ENCODE measurements at regions not wholly inside any gene's neighbourhood (a gene's known extent, or its start where the extent isn't known, plus 50 kb on each side); places are given as distances from the start of the nearest gene placed in this dataset.

- H3K23ac ChIP-seq (ENCODE audit: insufficient read length, low read depth, low read length), result no peak overlapping the region
- H3K18ac ChIP-seq (ENCODE audit: insufficient read length, low read depth, low read length), result no peak overlapping the region
- H3K4me2 ChIP-seq (ENCODE audit: insufficient read depth, insufficient read length, low read length), result no peak overlapping the region
- H3K4me1 ChIP-seq (ENCODE audit: insufficient read depth, low read length), result no peaks in the 10 kb centered on the region
- no CpG with 5 or more reads among the region's 5 CpGs for WGBS (ENCODE audit: extremely low coverage, insufficient read length, low lambda C conversion rate)
- H3K36me3 Mint-ChIP-seq (ENCODE audit: insufficient read depth in 1 of 3, low read depth in 3 of 3), result no peaks in the 10 kb centered on the region
- no peak overlapping the region for H4K5ac ChIP-seq (ENCODE audit: insufficient read length, low read depth, low read length)
- no peaks in the 10 kb centered on the region for H3K79me2 ChIP-seq (ENCODE audit: insufficient read depth, low read length)
- H3K4ac ChIP-seq (ENCODE audit: low read depth, low read length), result no peak overlapping the region
- H3K79me1 ChIP-seq (ENCODE audit: insufficient read depth, low read depth, low read length, poor library complexity, severe bottlenecking), result no peaks in the 10 kb centered on the region
- no peaks in the 10 kb centered on the region for H4K20me1 ChIP-seq (ENCODE audit: control insufficient read depth, insufficient read depth, insufficient read length)
- H2BK5ac ChIP-seq (ENCODE audit: insufficient read length, low read length), result no peak overlapping the region
- no peaks in the 10 kb centered on the region for H3K27me3 Mint-ChIP-seq (ENCODE audit: low read depth)
- peaks cover 3 to 4% of the 10 kb centered on the region in 2 experiments; a peak in 3 of 4 replicates for H3K4me1 Mint-ChIP-seq
- H4K91ac ChIP-seq (ENCODE audit: insufficient read length, low read depth, low read length), result no peak overlapping the region
- no peak overlapping the region for H2BK15ac ChIP-seq (ENCODE audit: low read depth, low read length)
- no peak overlapping the region for H3K14ac ChIP-seq (ENCODE audit: insufficient read depth, low read length)
- no peak for TF ChIP-seq CTCF (conservative IDR thresholded peaks at IDR 0.05)
- no peak overlapping the region for H2AFZ ChIP-seq (ENCODE audit: low read length)
- H3K56ac ChIP-seq (ENCODE audit: insufficient read length, low read depth, low read length), result no peak overlapping the region
- H2BK120ac ChIP-seq (ENCODE audit: low read depth, low read length, poor library complexity, severe bottlenecking), result no peak overlapping the region
- no peak overlapping the region for H3K9ac ChIP-seq (ENCODE audit: extremely low read depth, insufficient read length, low read length)
- H4K8ac ChIP-seq (replicated peaks; ENCODE audit: insufficient read length, low read depth, low read length), result no peak overlapping the region
- H2BK20ac ChIP-seq (ENCODE audit: low read depth, low read length, poor library complexity, severe bottlenecking), result no peak overlapping the region
- no peaks in the 10 kb centered on the region for H3K9me3 ChIP-seq (ENCODE audit: control insufficient read depth, low read depth, low read length)
- DNase-seq, result no peak
- H3K27ac ChIP-seq (ENCODE audit: insufficient read length, low read depth, low read length), result no peak overlapping the region
- no peak overlapping the region for H3K4me3 Mint-ChIP-seq
- no peak overlapping the region for H2AK5ac ChIP-seq (ENCODE audit: insufficient read length, low read length)
- no peak overlapping the region for H3K27ac Mint-ChIP-seq
- H3K23me2 ChIP-seq (ENCODE audit: insufficient read length, low read depth, low read length, poor library complexity, severe bottlenecking), result no peaks in the 10 kb centered on the region
- no peak overlapping the region for H2BK12ac ChIP-seq (ENCODE audit: insufficient read length, low read depth, low read length)
- no peaks in the 10 kb centered on the region for H3K9me3 Mint-ChIP-seq
- H3T11ph ChIP-seq (ENCODE audit: low read length), result no peak overlapping the region
- no peaks in the 10 kb centered on the region for H3K27me3 ChIP-seq (ENCODE audit: insufficient read depth, low read length)
Measured at GRCh38 chr2:38178556-38179419, 102.8 kb upstream of the CYP1B1 start.
